HT-29 (cell line): ENCODE measurements at regions not wholly inside any gene's neighbourhood (a gene's known extent, or its start where the extent isn't known, plus 50 kb on each side); places are given as distances from the start of the nearest gene placed in this dataset.
"Not testable (repeated sequence)": the region's sequence is repeated elsewhere in the genome, so short reads cannot be mapped to it uniquely, and the experiment has no call there.

Experiments used
- DNase-seq: peaks from one replicate; pipeline ENCODE4 v3.0.0-alpha.2; 2015; ENCODE audit warnings: low spot score

DNA sequence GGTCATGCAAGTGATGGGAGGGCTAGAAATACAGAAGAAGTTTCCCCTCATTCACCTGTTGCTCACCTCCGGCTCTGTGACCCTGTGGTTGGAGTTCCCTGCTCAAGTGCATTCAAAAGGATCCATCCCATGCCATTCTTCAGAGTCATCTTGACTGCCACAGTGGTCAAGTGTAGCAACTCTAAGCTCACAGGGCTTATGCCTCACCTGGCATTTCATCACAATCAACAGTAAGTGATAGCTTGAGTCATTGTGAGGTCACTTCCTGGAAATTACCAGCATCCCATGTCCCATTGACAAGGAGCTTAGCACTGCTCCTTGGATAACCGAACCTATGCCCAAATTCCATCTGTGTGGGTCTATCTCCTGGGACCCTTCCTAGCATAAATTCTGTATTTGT, 55.6 kb downstream of the OR4C45 start:
- DNase-seq, result no peak

DNA sequence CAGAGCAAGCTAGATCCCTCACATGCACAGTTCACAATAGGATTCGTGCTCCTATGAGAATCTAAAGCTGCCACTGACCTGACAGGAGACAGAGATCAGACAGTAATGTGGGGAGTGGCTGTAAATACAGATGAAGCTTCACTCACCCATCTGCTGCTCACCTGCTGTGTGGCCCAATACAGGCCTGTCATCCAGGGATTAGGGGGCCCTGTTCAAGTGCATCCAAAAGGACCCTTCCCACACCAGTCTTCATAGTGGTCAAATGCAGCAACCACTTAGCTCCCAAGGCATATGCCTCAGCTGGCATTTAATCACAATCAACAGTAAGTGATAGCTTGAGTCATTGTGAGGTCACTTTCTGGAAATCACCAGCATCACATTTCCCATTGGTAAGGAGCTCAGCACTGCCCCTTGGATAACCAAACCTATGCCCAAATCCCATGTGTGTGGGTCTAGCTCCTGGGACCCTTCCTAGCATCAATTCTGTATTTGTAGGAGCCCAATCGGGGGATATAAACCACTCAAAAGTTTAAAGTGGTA, 65.6 kb downstream of the OR4C45 start:
- no peak for DNase-seq

DNA sequence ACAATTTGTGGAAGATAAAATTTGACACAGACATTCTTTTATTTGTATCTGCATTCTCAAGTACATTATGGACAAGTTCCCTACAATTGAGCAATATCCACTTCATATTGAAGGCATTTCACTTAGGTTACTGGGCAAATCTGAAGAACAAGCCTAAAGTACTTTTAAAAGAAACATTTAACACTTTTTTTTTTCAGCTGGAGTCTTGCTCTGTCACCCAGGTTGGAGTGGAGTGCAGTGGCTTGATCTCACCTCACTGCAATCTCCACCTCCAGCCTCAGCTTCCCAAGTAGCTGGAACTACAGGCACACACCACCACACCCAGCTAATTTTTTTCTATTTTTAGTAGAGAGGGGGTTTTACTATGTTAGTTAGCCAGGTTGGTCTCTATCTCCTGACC, 70.2 kb downstream of the OR4C45 start:
- DNase-seq, result no peak

DNA sequence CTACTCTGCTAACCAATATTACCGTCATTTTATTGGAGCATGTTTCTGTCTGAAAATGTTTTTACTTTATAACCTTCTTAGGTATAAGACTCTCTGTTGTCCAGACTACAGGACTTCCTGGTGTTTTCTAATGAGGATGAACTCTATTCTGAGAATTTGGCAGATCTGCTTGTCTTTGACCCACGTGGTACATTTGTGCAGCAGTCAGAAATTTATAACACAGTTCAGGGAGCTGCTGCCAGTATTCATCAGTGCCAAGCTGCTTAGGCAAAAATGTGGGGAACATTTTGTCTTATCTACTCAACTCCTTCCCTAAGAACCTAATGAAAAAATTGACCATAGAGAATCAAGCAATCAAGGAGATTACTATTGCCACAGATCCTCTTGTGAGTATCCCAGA, 108.0 kb downstream of the OR4C45 start:
- DNase-seq, result not testable (repeated sequence)

DNA sequence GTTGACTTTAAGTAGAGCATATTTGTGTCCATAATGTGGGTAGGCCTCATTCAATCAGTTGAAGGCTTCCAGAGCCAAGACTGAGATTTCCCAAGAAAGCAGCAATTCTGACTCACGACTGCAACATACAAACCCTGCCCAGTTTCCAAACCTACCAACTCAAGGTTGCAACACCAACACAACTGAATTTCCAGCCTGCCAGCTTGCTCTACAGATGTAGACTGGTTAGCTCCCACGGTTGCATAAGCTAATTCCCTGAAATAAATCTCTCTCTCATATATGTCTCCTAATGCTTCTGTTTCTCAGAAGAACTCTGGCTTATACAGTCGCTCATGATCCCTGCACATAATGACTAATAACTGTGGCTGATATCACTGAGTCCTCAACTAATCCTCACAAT, 113.6 kb downstream of the OR4C45 start:
- DNase-seq, result not testable (repeated sequence)

DNA sequence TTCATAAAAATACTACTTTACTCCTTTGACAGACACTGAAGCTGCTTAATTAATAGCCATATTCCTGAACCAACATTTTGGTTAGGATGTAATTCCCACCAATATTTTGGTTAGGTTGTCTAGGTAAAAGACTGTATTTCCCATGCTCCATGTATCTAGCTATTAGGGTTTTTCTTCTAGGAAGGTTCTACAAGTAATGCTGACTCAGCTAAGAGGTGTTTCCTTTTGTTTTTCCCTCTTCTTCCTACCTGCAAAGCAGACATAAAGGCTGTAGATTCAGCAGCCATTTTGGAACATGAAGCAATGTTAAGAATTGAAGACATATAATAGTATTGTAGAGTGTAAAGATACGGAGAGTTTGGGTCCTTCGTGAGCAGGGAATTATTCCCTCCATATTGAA, 115.3 kb downstream of the OR4C45 start:
- not testable (repeated sequence) for DNase-seq

DNA sequence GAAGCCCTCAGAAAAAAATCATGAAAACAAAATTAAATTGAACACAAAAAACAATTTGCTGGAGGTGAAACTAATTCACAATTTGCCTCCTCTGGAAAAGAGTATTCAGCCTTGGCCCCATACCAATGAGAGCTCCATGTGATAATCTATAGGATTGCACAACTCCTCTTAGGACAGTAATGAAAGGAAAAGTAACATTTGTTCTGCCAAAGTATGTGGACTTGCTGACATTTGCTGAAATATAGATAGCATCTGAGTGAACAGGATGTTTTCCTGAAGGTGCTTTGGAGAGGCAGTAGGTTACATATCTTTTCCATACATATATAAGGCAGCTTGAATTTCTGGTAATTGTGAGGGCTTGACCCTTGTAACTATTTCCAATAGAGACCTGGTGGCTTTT, 122.8 kb downstream of the OR4C45 start:
- no peak for DNase-seq

DNA sequence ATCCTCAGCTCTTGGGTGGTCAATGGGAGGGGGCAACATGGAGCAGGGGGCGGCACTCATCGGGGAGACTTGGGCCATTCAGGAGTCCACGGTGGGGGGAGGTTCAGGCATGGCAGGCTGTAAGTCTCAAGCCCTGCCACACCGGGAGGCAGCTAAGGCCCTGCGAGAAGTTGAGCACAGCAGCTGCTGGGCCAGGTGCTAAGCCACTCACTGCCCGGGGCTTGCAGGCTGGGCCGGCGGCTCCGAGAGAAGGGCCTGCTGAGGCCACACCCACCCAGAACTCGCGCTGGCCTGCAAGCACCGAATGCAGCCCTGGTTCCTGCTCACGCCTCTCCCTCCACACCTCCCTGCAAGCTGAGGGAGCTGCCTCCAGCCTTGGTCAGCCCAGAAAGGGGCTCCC, 131.4 kb downstream of the OR4C45 start:
- DNase-seq, result no peak

DNA sequence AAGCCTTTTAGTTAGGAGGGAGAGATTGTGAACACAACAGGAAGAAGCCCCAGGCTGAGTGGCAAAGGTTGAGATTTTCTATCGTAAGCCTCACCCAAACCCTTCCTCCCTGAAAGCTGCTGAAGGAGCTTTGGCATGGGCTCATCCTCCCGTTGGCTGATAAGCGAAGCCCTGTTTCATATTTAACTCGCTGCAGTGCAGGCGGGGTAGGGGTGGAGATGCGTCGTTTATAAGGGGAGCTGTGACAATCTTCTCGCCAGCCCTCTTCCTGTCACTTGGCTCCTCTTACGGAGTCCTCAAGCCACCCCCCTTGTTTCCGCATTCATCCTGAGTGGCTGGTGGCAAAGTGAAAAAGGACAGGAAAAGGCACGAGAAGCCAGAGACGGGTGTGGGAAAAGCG, 137.0 kb downstream of the OR4C45 start:
- DNase-seq, result no peak

DNA sequence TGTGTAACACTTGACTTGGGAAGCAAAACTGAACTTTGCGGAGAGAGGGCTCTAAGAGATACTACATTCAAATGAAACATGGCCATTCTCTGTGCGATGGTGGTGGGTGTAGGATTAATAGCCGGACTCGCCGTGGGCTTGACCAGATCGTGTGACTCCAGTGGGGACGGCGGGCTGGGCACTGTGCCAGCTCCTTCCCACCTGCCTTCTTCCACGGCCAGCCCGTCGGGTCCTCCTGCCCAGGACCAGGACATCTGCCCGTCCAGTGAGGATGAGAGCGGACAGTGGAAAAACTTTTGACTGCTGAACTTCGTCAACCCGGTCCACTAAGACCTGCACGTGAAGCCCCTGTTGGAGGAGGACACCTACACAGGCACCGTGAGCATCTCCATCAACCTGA, 137.4 kb downstream of the OR4C45 start:
- no peak for DNase-seq

DNA sequence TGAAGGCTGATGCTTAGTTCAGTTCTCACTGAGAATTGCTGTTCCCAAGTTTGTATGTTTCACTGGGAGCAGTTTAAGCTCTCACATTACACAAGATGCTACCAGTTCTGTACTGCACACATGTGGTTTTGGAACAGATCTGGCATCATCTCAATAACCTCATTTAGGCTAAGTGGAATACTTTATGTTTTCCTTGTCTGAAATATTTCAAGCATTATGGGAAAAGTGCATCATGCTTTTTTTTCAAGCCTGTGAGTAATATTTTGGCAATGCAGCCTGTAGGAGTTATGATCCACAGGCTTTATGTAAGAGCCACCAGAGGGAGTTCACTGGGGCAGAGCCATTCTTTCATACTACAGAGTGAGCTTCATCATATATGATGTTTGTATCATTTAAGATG, 141.5 kb downstream of the OR4C45 start:
- DNase-seq, result peak; percentile 10

DNA sequence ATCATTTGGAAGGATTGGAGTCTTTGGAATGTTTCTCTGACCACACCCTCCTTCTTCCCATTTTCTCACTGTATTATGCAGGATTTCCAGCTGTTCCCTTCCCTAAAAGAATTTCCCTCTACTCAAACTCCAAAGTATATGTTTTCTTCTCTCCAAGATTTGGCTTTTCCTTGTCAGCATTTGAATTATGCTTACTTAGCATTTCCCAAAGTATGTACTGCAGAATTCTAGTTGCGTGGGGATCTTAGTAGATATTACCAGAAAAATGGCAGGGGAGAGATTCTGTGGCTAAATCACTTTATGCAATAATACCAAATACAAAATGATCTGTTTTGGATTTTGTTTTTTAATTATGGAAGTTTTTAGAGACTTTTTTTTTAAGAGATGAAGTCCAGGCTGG, 142.3 kb downstream of the OR4C45 start:
- DNase-seq, result no peak

DNA sequence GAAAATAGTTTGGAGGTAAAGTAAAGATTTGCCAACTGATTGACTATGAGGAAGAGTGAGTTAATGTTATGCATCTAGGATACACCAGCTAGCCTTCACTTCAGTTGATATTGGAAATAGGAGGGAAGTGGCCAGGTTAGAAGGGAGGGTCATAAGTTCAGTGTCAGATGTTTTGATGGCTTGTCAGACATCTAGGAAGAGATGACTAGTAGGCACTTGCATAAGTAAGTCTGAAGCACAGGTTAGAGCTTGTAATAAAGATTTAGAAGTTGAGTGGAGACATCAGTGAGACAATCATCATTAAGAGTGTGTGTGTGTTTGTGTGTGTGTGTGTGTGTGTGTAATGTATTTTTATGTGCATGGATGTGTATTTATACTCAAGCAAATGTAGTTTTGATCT, 146.1 kb downstream of the OR4C45 start:
- no peak for DNase-seq

DNA sequence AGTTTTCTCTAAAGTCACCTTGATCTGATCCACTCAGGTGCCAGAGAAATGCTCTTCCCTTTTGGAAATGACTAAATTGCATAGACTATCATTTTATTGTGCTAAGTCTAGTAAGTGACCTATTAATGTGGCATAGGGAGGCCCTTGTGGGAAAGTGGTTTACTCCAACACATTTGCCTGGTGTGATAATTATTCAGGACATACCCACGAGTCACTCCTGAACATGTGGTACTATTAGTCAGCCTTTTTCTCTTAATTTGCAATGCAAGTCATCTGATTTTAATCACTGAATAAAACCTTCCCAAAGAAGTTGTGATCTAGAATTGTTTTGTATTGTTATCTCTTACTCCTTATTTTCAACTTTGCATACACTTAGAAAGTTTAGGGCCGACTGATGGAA, 148.7 kb downstream of the OR4C45 start:
- no peak for DNase-seq

DNA sequence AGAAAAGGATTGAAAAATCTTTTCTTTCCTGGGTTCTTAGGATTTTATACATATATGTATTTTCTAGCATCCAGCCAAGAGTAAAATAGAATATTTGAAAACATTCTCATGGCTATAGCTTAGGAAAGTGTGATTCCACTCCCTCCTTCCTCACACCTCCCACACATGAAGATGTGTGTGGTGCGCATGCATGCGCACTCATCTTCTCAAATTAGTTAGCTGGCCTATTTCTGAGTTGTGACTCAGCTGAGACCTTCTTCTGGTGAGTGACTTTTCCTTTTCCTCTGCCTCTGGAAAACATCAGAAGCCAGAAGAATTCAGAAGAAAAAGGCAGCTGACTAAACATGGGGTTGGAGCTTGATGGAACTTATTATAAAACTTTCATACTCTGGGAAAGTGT, 149.8 kb downstream of the OR4C45 start:
- DNase-seq, result no peak

DNA sequence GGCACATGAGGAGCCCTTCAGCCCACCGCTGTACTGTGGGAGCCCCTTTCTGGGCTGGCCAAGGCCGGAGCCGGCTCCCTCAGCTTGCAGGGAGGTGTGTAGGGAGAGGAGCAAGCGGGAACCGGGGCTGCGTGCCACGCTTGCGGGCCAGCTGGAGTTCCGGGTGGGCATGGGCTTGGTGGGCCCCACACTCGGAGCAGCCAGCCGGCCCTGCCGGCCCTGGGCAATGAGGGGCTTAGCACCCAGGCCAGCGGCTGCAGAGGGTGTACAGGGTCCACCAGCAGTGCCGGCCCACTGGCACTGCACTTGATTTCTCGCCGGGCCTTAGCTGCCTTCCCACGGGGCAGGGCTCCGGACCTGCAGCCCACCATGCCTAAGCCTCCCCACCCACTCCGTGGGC, 150.5 kb downstream of the OR4C45 start:
- DNase-seq, result not testable (repeated sequence)

DNA sequence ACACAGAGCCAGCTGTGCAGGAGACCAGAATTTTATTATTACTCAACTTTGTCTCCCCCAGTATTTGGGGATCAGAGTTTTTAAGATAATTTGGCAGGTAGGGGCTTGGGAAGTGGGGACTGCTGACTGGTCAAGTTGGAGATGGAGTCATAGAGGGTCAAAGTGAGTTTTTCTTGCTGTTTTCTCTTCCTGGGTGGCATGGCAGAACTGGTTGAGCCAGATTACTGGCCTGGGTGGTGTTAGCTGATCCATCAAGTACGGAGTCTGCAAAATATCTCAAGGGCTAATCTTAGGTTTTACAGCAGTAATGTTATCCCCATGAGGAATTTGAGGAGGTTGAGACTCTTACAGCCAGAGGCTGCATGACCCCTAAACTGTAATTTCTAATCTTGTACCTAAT, 153.5 kb downstream of the OR4C45 start:
- peak; percentile 29 for DNase-seq

DNA sequence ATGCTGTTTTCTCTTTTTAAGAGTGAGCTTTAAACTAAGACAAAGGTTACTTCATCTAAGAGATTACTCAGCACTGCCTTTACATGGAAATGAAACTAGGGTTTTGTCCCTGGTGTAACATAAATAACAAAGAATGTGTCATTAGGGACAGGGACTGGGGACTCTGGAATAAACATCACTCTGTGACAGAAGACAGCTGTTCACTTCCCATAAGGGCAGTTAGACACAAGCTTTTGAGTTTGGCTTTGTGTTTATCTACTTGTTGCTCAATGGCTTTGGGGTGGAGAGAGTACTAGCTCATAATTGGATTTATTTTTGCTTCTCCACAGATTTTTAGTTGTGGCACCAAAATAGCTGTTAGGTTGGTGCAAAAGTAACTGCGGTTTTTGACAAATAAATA, 154.5 kb downstream of the OR4C45 start:
- DNase-seq, result no peak

DNA sequence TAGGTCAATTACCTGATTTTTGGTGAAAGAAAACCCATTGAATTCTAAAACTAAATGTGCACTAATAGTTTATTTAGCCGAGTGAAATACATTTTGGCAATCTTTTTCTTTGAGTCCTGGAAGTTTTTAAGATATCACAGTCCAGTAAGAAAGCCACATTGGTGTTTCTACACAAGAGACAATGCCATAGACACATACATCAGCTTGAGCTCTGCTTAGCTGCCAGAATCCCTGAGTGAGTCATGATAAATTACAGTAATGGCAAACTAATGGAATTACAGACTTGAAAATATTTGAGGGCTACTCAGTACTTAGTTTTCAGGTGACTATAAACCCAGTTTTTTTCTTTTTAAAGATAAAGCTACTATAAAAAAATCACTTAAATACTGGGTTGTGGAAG, 155.4 kb downstream of the OR4C45 start:
- DNase-seq, result no peak

DNA sequence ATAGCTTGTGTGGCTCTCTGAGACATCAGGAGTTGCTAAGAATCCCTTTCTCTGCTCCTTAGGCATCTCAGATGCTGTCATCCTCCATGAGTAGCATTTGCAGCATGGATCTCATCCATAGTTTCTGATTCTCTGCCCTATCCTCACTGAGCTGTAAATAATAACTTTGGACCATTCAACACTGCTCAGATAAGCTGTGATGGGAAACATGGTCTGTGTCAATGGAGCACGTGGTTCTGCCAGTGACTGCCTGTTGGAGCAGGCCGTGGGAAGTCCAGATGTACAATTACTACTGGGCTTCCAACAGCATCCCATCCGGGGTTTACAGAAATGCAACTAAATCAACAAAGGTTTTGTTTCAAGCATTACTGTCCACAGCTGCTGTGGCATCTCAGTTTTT, 160.1 kb downstream of the OR4C45 start:
- DNase-seq, result no peak

DNA sequence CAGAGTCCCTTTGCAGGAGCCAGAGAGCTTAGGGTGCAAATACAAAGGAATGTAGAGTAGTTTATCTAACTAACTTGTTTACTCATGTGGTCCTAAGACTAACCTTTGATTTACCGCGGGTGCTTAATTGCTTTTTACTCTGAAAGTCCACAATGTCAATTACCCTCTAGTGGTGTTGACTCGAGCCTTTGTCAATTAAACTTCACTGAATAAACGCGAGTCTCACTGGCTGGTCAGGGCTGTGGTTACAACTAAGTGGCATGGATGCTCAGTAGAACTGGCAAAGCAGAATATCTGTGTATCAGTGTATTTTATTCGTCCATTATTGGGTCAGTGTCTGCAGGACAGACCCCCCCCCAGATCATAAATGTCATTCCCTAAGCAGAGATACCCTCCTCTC, 181.7 kb downstream of the OR4C45 start:
- no peak for DNase-seq

DNA sequence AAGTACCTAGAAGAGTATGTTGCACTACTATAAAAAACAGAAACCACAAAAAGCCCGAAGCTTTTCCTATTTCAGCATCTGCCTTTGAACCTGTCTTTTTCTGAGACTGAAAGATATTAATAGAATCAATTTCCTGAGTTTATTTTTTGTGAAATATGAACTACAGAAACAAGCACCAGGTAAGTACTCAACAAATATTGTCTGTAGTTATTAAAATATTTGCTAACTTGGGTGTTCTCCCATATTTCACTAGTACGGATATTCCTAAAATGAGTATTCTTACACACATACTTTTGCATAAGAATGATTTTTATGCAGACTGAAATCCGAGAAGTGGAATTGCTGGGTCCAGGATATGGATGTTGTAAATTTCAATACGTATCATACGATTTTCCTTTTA, 188.0 kb downstream of the OR4C45 start:
- DNase-seq, result no peak

DNA sequence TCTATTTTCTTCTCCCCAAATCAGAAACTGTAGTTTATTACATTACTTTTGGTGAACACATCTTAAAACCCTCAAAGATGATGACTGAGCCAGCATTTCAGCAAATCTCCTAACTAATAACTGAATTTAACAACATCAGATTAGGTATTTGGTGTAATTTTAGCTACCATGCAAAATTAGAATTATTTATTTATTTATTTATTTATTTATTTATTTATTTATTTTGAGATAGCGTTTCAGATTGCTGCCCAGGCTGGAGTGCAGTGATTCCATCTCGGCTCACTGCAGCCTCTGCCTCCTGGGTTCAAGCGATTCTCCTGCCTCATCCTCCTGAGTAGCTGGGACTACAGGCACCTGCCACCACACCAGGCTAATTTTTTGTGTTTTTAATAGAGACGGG, 205.7 kb downstream of the OR4C45 start:
- not testable (repeated sequence) for DNase-seq

DNA sequence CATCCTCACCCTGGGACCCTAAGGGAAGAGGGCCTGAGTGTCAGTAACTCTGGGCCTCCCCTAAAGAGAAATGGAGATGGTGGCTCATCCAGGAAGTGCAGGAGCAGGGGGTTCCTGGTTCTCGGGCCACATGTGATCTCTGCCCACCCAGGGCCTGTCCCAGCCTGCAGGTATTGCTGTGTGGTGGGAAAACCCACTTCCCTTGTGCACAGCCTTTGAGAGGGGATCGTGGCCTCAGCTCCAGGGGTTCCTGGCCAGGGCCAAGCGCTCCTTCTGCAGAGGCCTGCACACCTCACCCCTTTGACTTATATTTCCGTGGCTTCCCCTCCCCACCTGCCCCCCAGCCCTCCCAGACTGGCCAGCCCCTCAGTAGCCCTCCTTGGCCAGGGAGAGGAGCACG, 213.5 kb downstream of the OR4C45 start:
- DNase-seq, result no peak

DNA sequence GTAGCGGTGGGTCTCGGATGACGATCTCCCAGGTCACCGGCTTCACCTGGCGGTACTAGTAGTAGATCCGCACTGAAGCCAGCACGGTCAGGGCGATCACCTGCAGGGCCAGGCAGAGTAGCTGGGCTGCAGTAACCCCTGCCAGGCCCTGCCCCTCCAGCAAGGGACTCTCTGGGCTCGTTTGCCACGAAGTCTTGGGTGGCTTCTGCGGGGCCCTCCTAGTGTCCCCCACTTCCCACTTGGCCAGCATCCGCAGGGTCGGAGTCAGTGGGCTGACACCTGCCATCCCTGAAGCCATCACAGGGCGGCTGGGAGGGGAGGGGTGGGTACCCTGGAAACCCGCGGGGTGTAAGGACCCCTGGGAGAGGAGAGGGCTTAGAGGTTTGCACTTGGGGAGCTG, 214.0 kb downstream of the OR4C45 start:
- DNase-seq, result no peak
